COLO668 (cell line): ENCODE measurements at regions not wholly inside any gene's neighbourhood (a gene's known extent, or its start where the extent isn't known, plus 50 kb on each side); places are given as distances from the start of the nearest gene placed in this dataset.

Experiments used
- DNase-seq: peaks from one replicate; lab custom pipeline; 2025; ENCODE audit not compliant: unreplicated experiment; lab: John Stamatoyannopoulos, UW

- DNase-seq = no peak
These were observed 660.3 kb downstream of the TLR4 start for GRCh38 chr9:118364266-118365106.

DNA sequence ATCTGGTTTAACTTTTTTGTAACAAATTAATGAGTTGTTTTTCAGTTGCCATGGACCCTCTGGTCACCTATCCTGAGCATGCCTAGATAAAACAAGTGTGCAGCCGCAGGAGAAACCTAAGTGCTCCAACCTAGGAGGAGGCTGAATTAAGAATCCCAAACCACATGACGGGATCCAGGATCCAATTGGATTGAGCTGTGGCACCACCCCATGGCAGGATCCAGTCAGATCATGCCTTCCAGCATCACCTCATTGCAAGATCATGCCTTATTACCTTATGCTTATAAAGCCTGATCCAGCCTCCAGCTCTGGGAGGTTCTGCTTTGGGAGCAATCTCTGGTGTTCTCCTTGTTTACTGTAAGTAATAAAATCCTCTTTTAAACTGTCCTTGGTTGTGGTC lies 662.0 kb downstream of the TLR4 start:
- no peak for DNase-seq

DNA sequence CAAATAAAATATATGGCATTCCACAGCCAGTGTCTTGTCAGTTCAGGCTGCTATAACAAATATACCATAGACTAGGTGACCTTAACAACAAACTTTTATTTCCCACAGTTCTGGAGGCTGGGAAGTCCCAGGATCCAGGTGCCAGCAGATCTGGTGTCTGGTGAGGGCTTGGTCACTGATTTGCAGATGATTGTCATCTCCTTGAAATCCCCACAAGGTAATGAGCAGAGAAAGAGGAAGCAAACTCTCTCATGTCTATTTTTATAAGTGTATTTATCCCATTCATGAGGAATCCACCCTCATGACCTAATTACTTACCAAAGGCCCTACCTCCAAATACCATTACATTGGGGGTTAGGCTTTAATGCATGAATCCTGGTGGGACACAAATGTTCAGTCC lies 663.2 kb downstream of the TLR4 start:
- no peak for DNase-seq

DNA sequence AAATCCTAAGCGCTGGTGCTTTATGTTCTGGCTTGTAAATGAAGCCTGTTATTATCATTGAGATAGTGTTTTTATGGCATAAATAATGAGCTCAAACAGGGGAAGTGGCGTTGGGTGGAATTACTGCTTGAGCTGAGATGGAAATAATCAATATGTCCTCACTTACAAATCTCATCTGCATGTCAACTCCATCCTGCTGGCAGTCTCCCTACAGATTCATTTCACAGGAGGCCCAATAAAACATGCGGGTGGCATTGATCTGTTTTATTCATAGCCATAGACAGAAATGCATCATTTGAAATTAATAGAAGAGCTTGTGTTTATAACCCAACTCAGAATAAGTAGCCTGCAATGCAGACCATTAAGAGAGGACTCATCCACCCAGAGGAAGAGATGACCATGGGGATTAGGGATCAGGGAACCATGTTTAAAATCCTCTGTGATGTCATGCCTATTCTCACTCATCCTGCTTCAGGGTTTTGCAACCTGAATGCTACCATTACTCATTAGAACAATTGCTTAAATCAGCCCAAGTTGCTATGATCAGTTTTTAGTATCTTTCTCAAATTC lies 680.4 kb downstream of the TLR4 start:
- no peak for DNase-seq

- DNase-seq = no peak
These were observed 691.2 kb downstream of the TLR4 start for GRCh38 chr9:118395415-118395814.

DNA sequence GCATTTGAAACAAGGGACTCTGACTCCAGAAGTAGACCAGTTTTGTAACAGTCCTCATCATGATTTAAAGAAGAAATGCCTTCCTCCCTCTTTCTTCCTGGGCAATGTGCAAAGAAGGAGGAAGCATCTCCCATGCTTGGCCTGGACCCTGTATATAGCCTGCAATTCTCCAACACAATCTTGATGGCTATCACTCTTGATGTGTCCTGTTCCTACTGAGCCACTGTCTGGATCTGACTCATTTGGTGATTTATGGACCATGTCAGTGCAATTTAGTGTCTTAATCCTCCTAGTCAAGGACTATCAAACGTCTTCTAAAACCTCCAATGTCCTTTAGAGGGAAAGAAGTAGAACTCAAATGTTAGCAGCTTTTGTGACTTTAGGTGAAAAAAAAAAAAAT lies 697.3 kb downstream of the TLR4 start:
- no peak for DNase-seq

GRCh38 chr9:118414676-118415075 lies 710.5 kb downstream of the TLR4 start:
- DNase-seq = no peak

DNA sequence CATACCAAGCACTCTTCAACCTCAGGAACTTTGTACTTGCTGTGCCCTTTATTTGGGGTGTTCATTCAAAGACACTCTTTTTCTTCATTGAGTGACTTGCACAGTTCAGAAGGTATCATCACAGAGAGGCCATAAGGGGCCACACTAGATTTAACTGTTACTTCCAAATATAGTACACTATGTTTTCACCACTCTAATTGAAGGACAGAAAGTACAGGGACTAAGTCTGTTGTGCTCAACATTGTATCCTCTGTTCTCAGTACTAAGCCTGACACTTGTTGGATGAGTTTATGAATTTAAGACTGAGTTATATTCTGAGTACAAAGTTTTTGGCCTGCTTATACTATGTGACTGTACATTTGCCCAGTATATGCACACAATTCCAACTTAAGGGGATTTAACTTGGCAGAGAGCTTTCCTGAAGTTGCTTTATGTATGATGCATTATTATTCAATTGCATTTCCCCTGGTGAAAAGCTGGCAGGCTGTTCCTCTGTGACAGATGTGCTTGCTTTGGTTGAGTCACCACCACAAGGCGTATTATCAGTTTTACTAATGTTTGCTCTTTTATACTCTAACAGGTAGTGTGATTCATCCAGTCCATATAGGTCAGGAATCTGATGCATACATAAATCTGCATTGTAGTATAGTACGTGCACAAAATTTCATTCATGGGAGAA lies 714.8 kb downstream of the TLR4 start:
- peak; percentile 31 for DNase-seq

GRCh38 chr9:118419676-118420075 lies 715.5 kb downstream of the TLR4 start:
- DNase-seq = no peak

GRCh38 chr9:118422508-118422907 lies 718.3 kb downstream of the TLR4 start:
- no peak for DNase-seq

DNA sequence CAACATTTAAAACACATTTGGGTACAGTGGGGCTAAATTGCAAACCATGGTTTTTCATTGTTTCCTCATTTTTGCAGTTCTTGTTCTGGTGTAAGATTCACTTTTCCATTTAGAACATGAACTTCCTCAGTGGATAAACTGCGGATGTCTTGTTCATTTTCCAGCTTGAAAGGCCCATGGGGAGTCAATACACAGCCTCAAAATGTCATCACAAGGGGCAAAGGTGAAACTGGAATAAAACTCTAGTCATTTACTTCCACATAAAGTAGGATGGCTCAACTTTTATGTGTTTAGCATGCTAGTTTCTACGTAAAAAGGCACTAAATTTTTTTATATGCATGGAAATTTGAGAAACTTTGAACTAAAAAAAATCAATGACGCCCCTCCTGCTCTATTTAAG lies 718.8 kb downstream of the TLR4 start:
- DNase-seq = no peak

GRCh38 chr9:118423721-118424120 lies 719.5 kb downstream of the TLR4 start:
- no peak for DNase-seq

GRCh38 chr9:118426772-118427171 lies 722.6 kb downstream of the TLR4 start:
- no peak for DNase-seq

DNA sequence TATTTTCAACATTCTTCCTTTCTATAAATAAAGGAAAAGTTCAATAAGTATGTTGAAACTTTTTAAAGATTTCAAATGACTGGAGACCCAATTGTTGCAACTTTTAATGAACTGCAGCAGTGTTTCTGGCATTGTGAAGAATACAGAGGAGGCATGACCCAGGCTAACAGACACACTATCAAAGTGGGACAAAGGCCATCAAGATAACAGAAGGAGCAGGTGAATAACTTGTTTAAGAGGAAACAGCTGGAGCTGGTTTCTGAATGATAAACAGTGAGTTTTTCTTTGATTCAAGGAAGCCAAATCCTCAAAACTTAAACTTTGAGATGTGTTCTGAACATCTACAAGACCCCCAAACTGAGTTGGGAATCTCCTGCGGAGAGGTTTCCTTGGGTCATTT lies 734.6 kb downstream of the TLR4 start:
- no peak for DNase-seq

- no peak for DNase-seq
These were observed 735.2 kb downstream of the TLR4 start for GRCh38 chr9:118439441-118439840.

DNA sequence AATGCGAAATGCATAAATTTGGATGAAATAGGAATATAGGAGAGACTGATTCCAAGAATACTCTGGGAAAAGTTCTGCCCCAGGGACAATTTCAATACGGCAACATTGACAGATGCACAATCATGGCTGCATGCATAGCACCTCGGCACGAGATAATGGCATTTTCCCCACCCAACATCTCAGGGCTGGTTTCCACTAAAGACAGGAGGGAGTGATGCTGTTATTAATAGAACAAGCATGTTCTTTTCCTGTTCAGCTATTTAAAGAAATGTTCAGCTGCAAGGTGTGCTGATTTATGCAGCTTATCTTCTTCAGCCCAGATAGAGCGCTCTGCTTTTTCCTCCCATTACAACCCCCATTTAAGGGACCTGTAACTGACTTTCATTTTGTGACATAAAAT lies 740.2 kb downstream of the TLR4 start:
- DNase-seq = no peak

- DNase-seq = no peak
These were observed 742.9 kb downstream of the TLR4 start for GRCh38 chr9:118446943-118447639.

- DNase-seq = no peak
These were observed 745.4 kb downstream of the TLR4 start for GRCh38 chr9:118449554-118449953.

- no peak for DNase-seq
These were observed 751.1 kb downstream of the TLR4 start for GRCh38 chr9:118455259-118455658.

- DNase-seq = no peak
These were observed 751.6 kb downstream of the TLR4 start for GRCh38 chr9:118455788-118456187.

- no peak for DNase-seq
These were observed 753.2 kb downstream of the TLR4 start for GRCh38 chr9:118457171-118458000.
